Duodenal mucosa (tissue), 2 donors: ENCODE measurements at regions not wholly inside any gene's neighbourhood (a gene's known extent, or its start where the extent isn't known, plus 50 kb on each side); places are given as distances from the start of the nearest gene placed in this dataset.

ENCODE experiments used
- H3K27ac ChIP-seq: one replicate; pipeline ENCODE4 v1.7.0; 2013; ENCODE audit warnings: low read depth, low read length
- H3K27me3 ChIP-seq, 2 donors: one replicate each; pipeline ENCODE4 v1.7.0; 2013; ENCODE audit warnings: low read length in 2 of 2, control low read depth in 1 of 2; ENCODE audit not compliant: insufficient read depth in 2 of 2, control insufficient read depth in 1 of 2
- H3K36me3 ChIP-seq, 2 donors: one replicate each; pipeline ENCODE4 v1.7.0; 2013; ENCODE audit warnings: low read length in 2 of 2, control low read depth in 1 of 2; ENCODE audit not compliant: insufficient read depth in 2 of 2, control insufficient read depth in 1 of 2
- H3K4me1 ChIP-seq, 2 donors: one replicate each; pipeline ENCODE4 v1.7.0; 2013; ENCODE audit warnings: low read length in 2 of 2, control low read depth in 1 of 2; ENCODE audit not compliant: insufficient read depth in 2 of 2, control insufficient read depth in 1 of 2
- H3K4me3 ChIP-seq, 2 donors: one replicate each; pipeline ENCODE4 v1.7.0; 2013; ENCODE audit warnings: low read length in 2 of 2, low read depth in 1 of 2
- H3K9ac ChIP-seq, 2 donors: one replicate each; pipeline ENCODE4 v1.7.0; 2013; ENCODE audit warnings: low read length in 2 of 2, low read depth in 1 of 2
- H3K9me3 ChIP-seq, 2 donors: one replicate each; pipeline ENCODE4 v1.7.0; 2013; ENCODE audit warnings: low read length in 2 of 2, control low read depth in 1 of 2; ENCODE audit not compliant: control insufficient read depth in 1 of 2

GRCh38 chr15:39443659-39444219, 137.1 kb upstream of the THBS1 start:
- Histone ChIP-seq H3K36me3 (no peaks in the 10 kb centered on the region), H3K9ac (no peak overlapping the region), H3K4me1 (no peaks in the 10 kb centered on the region), H3K9me3 (no peaks in the 10 kb centered on the region), H3K27me3 (no peaks in the 10 kb centered on the region), H3K4me3 (no peak overlapping the region), H3K27ac (no peak overlapping the region)

DNA sequence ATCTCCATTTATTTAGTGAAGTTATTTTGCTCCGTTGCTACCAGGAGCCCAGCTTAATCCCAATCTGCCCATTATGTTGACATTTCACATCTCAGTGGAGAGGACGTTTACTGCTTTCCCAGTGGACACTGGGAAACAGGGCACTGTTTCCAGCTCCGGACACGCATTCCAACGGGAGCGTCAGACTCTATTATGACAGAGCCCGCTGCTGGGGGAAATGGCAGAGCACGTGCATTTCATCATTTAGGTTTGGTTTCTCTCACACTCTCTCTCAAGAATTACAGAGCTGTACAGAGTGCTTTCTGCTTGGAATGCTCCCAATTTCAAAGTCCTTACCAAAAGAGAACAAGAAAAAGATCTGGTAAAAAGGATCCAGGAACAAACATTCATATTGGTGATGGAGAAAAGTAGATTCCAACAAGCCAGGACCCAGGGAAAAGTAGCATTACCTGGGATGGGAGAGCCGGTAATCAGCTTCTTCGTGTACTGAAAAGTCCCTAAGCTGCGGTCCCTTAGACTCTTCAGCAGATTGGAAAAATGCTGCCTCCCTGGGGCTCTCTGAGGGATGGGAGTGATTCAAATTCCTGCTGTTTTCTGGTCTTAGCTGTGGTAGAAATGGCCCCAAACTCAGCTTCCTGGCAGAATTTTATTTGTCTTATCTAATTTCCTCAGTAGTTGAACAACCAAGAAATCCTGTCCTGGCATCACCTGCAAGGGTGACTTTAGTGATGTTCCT, 136.0 kb upstream of the THBS1 start:
- Histone ChIP-seq H3K36me3 (no peaks in the 10 kb centered on the region), H3K9me3 (no peaks in the 10 kb centered on the region), H3K27ac (no peak overlapping the region), H3K4me1 (no peaks in the 10 kb centered on the region), H3K4me3 (no peak overlapping the region), H3K27me3 (no peaks in the 10 kb centered on the region), H3K9ac (no peak overlapping the region)

- Histone ChIP-seq H3K4me1 (peaks cover 0 to under 1% of the 10 kb centered on the region in 2 donors), H3K9ac (no peak overlapping the region), H3K4me3 (no peak overlapping the region), H3K9me3 (no peaks in the 10 kb centered on the region), H3K27ac (no peak overlapping the region), H3K27me3 (no peaks in the 10 kb centered on the region), H3K36me3 (no peaks in the 10 kb centered on the region)
Observed at GRCh38 chr15:39445931-39446330, 134.9 kb upstream of the THBS1 start.

- H3K9ac ChIP-seq, result no peak overlapping the region
- no peak overlapping the region for H3K4me3 ChIP-seq
- H3K36me3 ChIP-seq, result no peaks in the 10 kb centered on the region
- H3K9me3 ChIP-seq, result no peaks in the 10 kb centered on the region
- peaks cover 0 to 6% of the 10 kb centered on the region in 2 donors for H3K4me1 ChIP-seq
- H3K27ac ChIP-seq, result no peak overlapping the region
- H3K27me3 ChIP-seq, result no peaks in the 10 kb centered on the region
Observed at GRCh38 chr15:39447346-39447745, 133.5 kb upstream of the THBS1 start.

GRCh38 chr15:39447881-39448280, 133.0 kb upstream of the THBS1 start:
- H3K4me1 ChIP-seq, result peaks cover 0 to 6% of the 10 kb centered on the region in 2 donors
- no peak overlapping the region for H3K4me3 ChIP-seq
- no peaks in the 10 kb centered on the region for H3K36me3 ChIP-seq
- H3K27ac ChIP-seq, result no peak overlapping the region
- H3K9me3 ChIP-seq, result no peaks in the 10 kb centered on the region
- no peaks in the 10 kb centered on the region for H3K27me3 ChIP-seq
- H3K9ac ChIP-seq, result no peak overlapping the region

GRCh38 chr15:39448409-39448808, 132.5 kb upstream of the THBS1 start:
- Histone ChIP-seq H3K9ac (no peak overlapping the region), H3K4me3 (no peak overlapping the region), H3K9me3 (no peaks in the 10 kb centered on the region), H3K36me3 (no peaks in the 10 kb centered on the region), H3K4me1 (peaks cover 0 to 6% of the 10 kb centered on the region in 2 donors), H3K27ac (no peak overlapping the region), H3K27me3 (no peaks in the 10 kb centered on the region)

DNA sequence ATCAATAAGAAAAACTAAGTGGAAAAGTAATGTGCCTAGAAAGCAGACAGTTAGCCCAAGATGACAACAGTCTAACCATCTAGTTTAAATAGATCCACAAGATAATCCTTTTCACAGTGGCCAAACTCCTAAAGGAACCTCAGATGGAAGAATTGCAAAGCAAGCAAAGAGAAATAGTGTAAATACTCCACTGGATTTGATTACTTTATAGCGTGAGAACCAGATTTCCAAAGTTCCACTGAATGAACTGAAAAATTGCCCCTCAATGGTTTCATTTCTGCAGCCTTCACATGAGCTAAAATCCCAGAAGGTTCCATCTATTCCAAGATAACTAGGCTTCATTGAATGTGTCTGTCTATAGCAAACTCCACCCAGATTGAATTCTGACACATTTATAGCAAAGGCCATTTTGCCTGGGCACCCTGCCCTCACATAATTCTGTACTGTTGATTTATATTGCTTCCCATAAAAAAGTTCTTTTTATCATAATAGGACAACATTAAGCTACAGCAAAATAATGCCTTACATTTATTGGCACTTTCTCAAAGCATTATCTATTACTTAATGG, 129.7 kb upstream of the THBS1 start:
- Histone ChIP-seq H3K4me1 (peaks cover 0 to 6% of the 10 kb centered on the region in 2 donors), H3K9me3 (no peaks in the 10 kb centered on the region), H3K36me3 (no peaks in the 10 kb centered on the region), H3K27me3 (no peaks in the 10 kb centered on the region), H3K9ac (no peak overlapping the region), H3K4me3 (no peak overlapping the region), H3K27ac (no peak overlapping the region)

GRCh38 chr15:39451871-39452270, 129.0 kb upstream of the THBS1 start:
- H3K4me1 ChIP-seq, result peaks cover 0 to 6% of the 10 kb centered on the region in 2 donors
- no peak overlapping the region for H3K4me3 ChIP-seq
- H3K36me3 ChIP-seq, result no peaks in the 10 kb centered on the region
- no peaks in the 10 kb centered on the region for H3K9me3 ChIP-seq
- H3K9ac ChIP-seq, result no peak overlapping the region
- no peaks in the 10 kb centered on the region for H3K27me3 ChIP-seq
- H3K27ac ChIP-seq, result no peak overlapping the region

- Histone ChIP-seq H3K4me1 (peaks cover 0 to 6% of the 10 kb centered on the region in 2 donors), H3K9ac (no peak overlapping the region), H3K4me3 (no peak overlapping the region), H3K27me3 (no peaks in the 10 kb centered on the region), H3K9me3 (no peaks in the 10 kb centered on the region), H3K36me3 (no peaks in the 10 kb centered on the region), H3K27ac (no peak overlapping the region)
Observed at GRCh38 chr15:39453620-39454019, 127.3 kb upstream of the THBS1 start.

GRCh38 chr15:39454189-39454986, 126.5 kb upstream of the THBS1 start:
- Histone ChIP-seq H3K4me1 (peaks cover 0 to 6% of the 10 kb centered on the region in 2 donors), H3K36me3 (no peaks in the 10 kb centered on the region), H3K9me3 (no peaks in the 10 kb centered on the region), H3K27ac (no peak overlapping the region), H3K9ac (no peak overlapping the region), H3K27me3 (no peaks in the 10 kb centered on the region), H3K4me3 (no peak overlapping the region)
